ENCODE measurements at regions not wholly inside any gene's neighbourhood (a gene's known extent, or its start where the extent isn't known, plus 50 kb on each side); places are given as distances from the start of the nearest gene placed in this dataset.

GRCh38 chrX:87067795-87068369 is 449.7 kb upstream of the KLHL4 start:
- H3K4me3 ChIP-seq (replicated peaks in 1 of 4; ENCODE audit: control extremely low read depth in 1 of 4, insufficient read depth in 1 of 4, low read depth in 3 of 4, low read length in 4 of 4): no peak overlapping the region
- no peaks in the 10 kb centered on the region for H3K79me2 ChIP-seq (ENCODE audit: control insufficient read depth, insufficient read depth, low read length)
- H3K27me3 ChIP-seq (ENCODE audit: control insufficient read depth, insufficient read depth, low read length): no peaks in the 10 kb centered on the region
- H3K27ac ChIP-seq (ENCODE audit: insufficient read depth, low read length): no peak overlapping the region
- DNase-seq (ENCODE audit: low read depth in 2 of 2): no peak
- H4K20me1 ChIP-seq (ENCODE audit: control insufficient read depth, extremely low read depth, insufficient read depth, low read length): no peaks in the 10 kb centered on the region
- H3K4me1 ChIP-seq (ENCODE audit: control insufficient read depth, extremely low read depth, insufficient read depth, low read length): no peaks in the 10 kb centered on the region
- H3K36me3 ChIP-seq (ENCODE audit: control insufficient read depth, insufficient read depth, low read length): no peaks in the 10 kb centered on the region
- H3K9me3 ChIP-seq (ENCODE audit: control insufficient read depth, insufficient read depth, low read depth, low read length): no peaks in the 10 kb centered on the region
- H3K9ac ChIP-seq (ENCODE audit: insufficient read depth, low read length): no peak overlapping the region
- H2AFZ ChIP-seq (ENCODE audit: low read length): no peak overlapping the region
- no peak overlapping the region for H3K4me2 ChIP-seq (ENCODE audit: extremely low read depth, insufficient read depth, low read length)
- TF ChIP-seq CTCF (conservative IDR thresholded peaks at IDR 0.05 in 1 of 2, IDR thresholded peaks at IDR 0.05 in 1 of 2; ENCODE audit: low read depth in 1 of 2, low read length in 2 of 2) (no peak), EZH2 (IDR thresholded peaks at IDR 0.05; ENCODE audit: low read length, missing control alignments) (no peak)

- H3K4me1 ChIP-seq (ENCODE audit: control insufficient read depth, extremely low read depth, insufficient read depth, low read length): no peaks in the 10 kb centered on the region
- no peaks in the 10 kb centered on the region for H3K27me3 ChIP-seq (ENCODE audit: control insufficient read depth, insufficient read depth, low read length)
- H3K9me3 ChIP-seq (ENCODE audit: control insufficient read depth, insufficient read depth, low read depth, low read length): no peaks in the 10 kb centered on the region
- H3K36me3 ChIP-seq (ENCODE audit: control insufficient read depth, insufficient read depth, low read length): no peaks in the 10 kb centered on the region
- no peak overlapping the region for H3K4me3 ChIP-seq (replicated peaks in 1 of 4; ENCODE audit: control extremely low read depth in 1 of 4, insufficient read depth in 1 of 4, low read depth in 3 of 4, low read length in 4 of 4)
- TF ChIP-seq EZH2 (IDR thresholded peaks at IDR 0.05; ENCODE audit: low read length, missing control alignments): no peak
- TF ChIP-seq CTCF (conservative IDR thresholded peaks at IDR 0.05 in 1 of 2, IDR thresholded peaks at IDR 0.05 in 1 of 2; ENCODE audit: low read depth in 1 of 2, low read length in 2 of 2): no peak
- H2AFZ ChIP-seq (ENCODE audit: low read length): no peak overlapping the region
- H4K20me1 ChIP-seq (ENCODE audit: control insufficient read depth, extremely low read depth, insufficient read depth, low read length): no peaks in the 10 kb centered on the region
- no peaks in the 10 kb centered on the region for H3K79me2 ChIP-seq (ENCODE audit: control insufficient read depth, insufficient read depth, low read length)
- no peak overlapping the region for H3K27ac ChIP-seq (ENCODE audit: insufficient read depth, low read length)
- no peak for DNase-seq (ENCODE audit: low read depth in 2 of 2)
- no peak overlapping the region for H3K4me2 ChIP-seq (ENCODE audit: extremely low read depth, insufficient read depth, low read length)
- H3K9ac ChIP-seq (ENCODE audit: insufficient read depth, low read length): no peak overlapping the region
These were observed 439.4 kb upstream of the KLHL4 start for GRCh38 chrX:87078231-87078630.

- Histone ChIP-seq H3K36me3 (ENCODE audit: control insufficient read depth, insufficient read depth, low read length) (no peaks in the 10 kb centered on the region), H3K27me3 (ENCODE audit: control insufficient read depth, insufficient read depth, low read length) (no peaks in the 10 kb centered on the region), H3K9me3 (ENCODE audit: control insufficient read depth, insufficient read depth, low read depth, low read length) (no peaks in the 10 kb centered on the region), H3K4me1 (ENCODE audit: control insufficient read depth, extremely low read depth, insufficient read depth, low read length) (no peaks in the 10 kb centered on the region), H4K20me1 (ENCODE audit: control insufficient read depth, extremely low read depth, insufficient read depth, low read length) (no peaks in the 10 kb centered on the region), H2AFZ (ENCODE audit: low read length) (no peak overlapping the region), H3K4me2 (ENCODE audit: extremely low read depth, insufficient read depth, low read length) (no peak overlapping the region), H3K4me3 (replicated peaks in 1 of 4; ENCODE audit: control extremely low read depth in 1 of 4, insufficient read depth in 1 of 4, low read depth in 3 of 4, low read length in 4 of 4) (no peak overlapping the region), H3K79me2 (ENCODE audit: control insufficient read depth, insufficient read depth, low read length) (no peaks in the 10 kb centered on the region), H3K27ac (ENCODE audit: insufficient read depth, low read length) (no peak overlapping the region), H3K9ac (ENCODE audit: insufficient read depth, low read length) (no peak overlapping the region)
- TF ChIP-seq EZH2 (IDR thresholded peaks at IDR 0.05; ENCODE audit: low read length, missing control alignments) (no peak), CTCF (conservative IDR thresholded peaks at IDR 0.05 in 1 of 2, IDR thresholded peaks at IDR 0.05 in 1 of 2; ENCODE audit: low read depth in 1 of 2, low read length in 2 of 2) (no peak)
- DNase-seq (ENCODE audit: low read depth in 2 of 2): no peak
These were observed 419.1 kb upstream of the KLHL4 start for GRCh38 chrX:87098477-87098876.

Data from fibroblast of lung (primary cell).